GM12873 (cell line): ENCODE measurements at regions not wholly inside any gene's neighbourhood (a gene's known extent, or its start where the extent isn't known, plus 50 kb on each side); places are given as distances from the start of the nearest gene placed in this dataset.

Experiments used
- CTCF ChIP-seq: IDR thresholded peaks from 2 replicates; pipeline ENCODE4 v1.5.1; 2012; ENCODE audit warnings: low read depth, mild to moderate bottlenecking, moderate library complexity, low read length, control low read depth; ENCODE audit not compliant: insufficient read depth; ENCODE audit errors: missing control alignments

- TF ChIP-seq CTCF: no peak
Measured at GRCh38 chr9:79382458-79382857, 189.3 kb upstream of the TLE4 start.

- no peak for TF ChIP-seq CTCF
Measured at GRCh38 chr9:79383096-79383495, 188.7 kb upstream of the TLE4 start.

GRCh38 chr9:79384091-79384490 lies 187.7 kb upstream of the TLE4 start:
- TF ChIP-seq CTCF: no peak

- no peak for TF ChIP-seq CTCF
Measured at GRCh38 chr9:79384501-79384900, 187.3 kb upstream of the TLE4 start.

GRCh38 chr9:79387101-79387835 lies 184.5 kb upstream of the TLE4 start:
- no peak for TF ChIP-seq CTCF

GRCh38 chr9:79390077-79390698 lies 181.6 kb upstream of the TLE4 start:
- TF ChIP-seq CTCF: no peak

GRCh38 chr9:79390781-79391770 lies 180.7 kb upstream of the TLE4 start:
- TF ChIP-seq CTCF: no peak
